AML-193 (cell line): ENCODE measurements at regions not wholly inside any gene's neighbourhood (a gene's known extent, or its start where the extent isn't known, plus 50 kb on each side); places are given as distances from the start of the nearest gene placed in this dataset.

Experiments used
- DNase-seq, 2 experiments: peaks; one replicate each; lab custom pipeline; 2025; lab: John Stamatoyannopoulos, UW

- no peak for DNase-seq
These were observed 169.4 kb downstream of the WT1 start for GRCh38 chr11:32265911-32266310.

GRCh38 chr11:32266601-32267000 is 168.7 kb downstream of the WT1 start:
- no peak for DNase-seq

GRCh38 chr11:32267679-32268187 is 167.6 kb downstream of the WT1 start:
- no peak for DNase-seq

- no peak for DNase-seq
These were observed 161.4 kb downstream of the WT1 start for GRCh38 chr11:32273931-32274330.

- DNase-seq = no peak
These were observed 155.7 kb downstream of the WT1 start for GRCh38 chr11:32279672-32280071.

GRCh38 chr11:32280339-32280738 is 155.0 kb downstream of the WT1 start:
- DNase-seq = no peak

GRCh38 chr11:32288276-32288675 is 147.1 kb downstream of the WT1 start:
- no peak for DNase-seq

GRCh38 chr11:32289701-32290100 is 145.6 kb downstream of the WT1 start:
- DNase-seq = no peak

GRCh38 chr11:32290783-32291182 is 144.6 kb downstream of the WT1 start:
- no peak for DNase-seq

GRCh38 chr11:32297611-32298011 is 137.7 kb downstream of the WT1 start:
- DNase-seq = peak; percentile 6 to 58

- DNase-seq = no peak
These were observed 132.5 kb downstream of the WT1 start for GRCh38 chr11:32302826-32303225.

- DNase-seq = no peak
These were observed 130.8 kb downstream of the WT1 start for GRCh38 chr11:32304521-32304920.

GRCh38 chr11:32305460-32305859 is 129.9 kb downstream of the WT1 start:
- no peak for DNase-seq

- no peak for DNase-seq
These were observed 127.9 kb downstream of the WT1 start for GRCh38 chr11:32307471-32307870.

GRCh38 chr11:32307913-32308312 is 127.4 kb downstream of the WT1 start:
- no peak for DNase-seq

- no peak for DNase-seq
These were observed 125.7 kb downstream of the WT1 start for GRCh38 chr11:32309530-32310213.

GRCh38 chr11:32310214-32310601 is 125.1 kb downstream of the WT1 start:
- no peak for DNase-seq

GRCh38 chr11:32311346-32312065 is 123.8 kb downstream of the WT1 start:
- no peak for DNase-seq

GRCh38 chr11:32312206-32312817 is 123.0 kb downstream of the WT1 start:
- no peak for DNase-seq

- DNase-seq = peak; percentile 73 to 79
These were observed 122.4 kb downstream of the WT1 start for GRCh38 chr11:32312865-32313403.

GRCh38 chr11:32313477-32313876 is 121.9 kb downstream of the WT1 start:
- DNase-seq = no peak

- DNase-seq = no peak
These were observed 120.2 kb downstream of the WT1 start for GRCh38 chr11:32315121-32315520.

- DNase-seq = no peak
These were observed 119.1 kb downstream of the WT1 start for GRCh38 chr11:32316232-32316631.
